Endothelial cell of umbilical vein (primary cell): ENCODE measurements at regions not wholly inside any gene's neighbourhood (a gene's known extent, or its start where the extent isn't known, plus 50 kb on each side); places are given as distances from the start of the nearest gene placed in this dataset.

Source experiments
- BruUV-seq: library from RNA; stranded (reverse); fragments of 400-500 nt; replicated peaks from 2 replicates; lab custom pipeline; 2021; lab: Mats Ljungman, UMichigan
- CTCF ChIA-PET: fragments of 300-600, 350-600 bp; sonication (Branson Sonifier 250); formaldehyde crosslinking; loops from one replicate; lab custom pipeline; 2021; ENCODE audit warnings: antibody characterized with exemption, inconsistent platforms; lab: Charles Lee
- POLR2A ChIA-PET: fragments of 300-600, 350-600 bp; sonication (Branson Sonifier 250); formaldehyde crosslinking; loops from one replicate; lab custom pipeline; 2021; ENCODE audit warnings: antibody characterized with exemption, inconsistent platforms; lab: Charles Lee
- DNase-seq: peaks from one replicate; pipeline ENCODE4 v3.0.0-alpha.2; 2011; ENCODE audit warnings: low read depth, low spot score
- FAIRE-seq: peaks from 2 replicates; lab custom pipeline; 2011; peaks lifted over from hg19 to GRCh38; lab: Jason Lieb, UNC
- H2AFZ ChIP-seq: 2 replicates; pipeline ENCODE4 v1.6.0; 2012; ENCODE audit warnings: low read depth, low read length, control low read depth, inconsistent platforms
- H3K27ac ChIP-seq: 2 replicates; pipeline ENCODE4 v1.5.1; 2011; ENCODE audit warnings: low read depth, mild to moderate bottlenecking, control low read depth, low read length, moderate library complexity; ENCODE audit not compliant: insufficient read depth
- H3K27me3 ChIP-seq, 2 experiments: 2 replicates each; pipeline versions ENCODE4 v1.6.0 to v1.6.1; 2011; ENCODE audit warnings: low read length in 2 of 2, mixed read lengths in 1 of 2; ENCODE audit not compliant: control insufficient read depth in 2 of 2, insufficient read depth in 2 of 2
- H3K36me3 ChIP-seq, 2 experiments: 2 replicates in 1 of 2; 3 replicates in 1 of 2; pipeline ENCODE4 v1.5.1; 2011; ENCODE audit warnings: low read length in 2 of 2, mild to moderate bottlenecking in 1 of 2, moderate library complexity in 1 of 2; ENCODE audit not compliant: control insufficient read depth in 2 of 2, insufficient read depth in 2 of 2; ENCODE audit errors: extremely low read depth in 1 of 2
- H3K4me1 ChIP-seq: 3 replicates; pipeline ENCODE4 v1.5.1; 2011; ENCODE audit warnings: mild to moderate bottlenecking, low read length; ENCODE audit not compliant: control insufficient read depth, insufficient read depth; ENCODE audit errors: extremely low read depth
- H3K4me2 ChIP-seq: 2 replicates; pipeline ENCODE4 v1.6.1; 2011; ENCODE audit warnings: low read length, control low read depth, mixed read lengths; ENCODE audit not compliant: insufficient read depth
- H3K4me3 ChIP-seq, 3 experiments: fragments of 200-600 bp in 1 of 3; sonication (generic), shearing (Covaris generic) in 1 of 3; replicated peaks in 1 of 3; 2 replicates each; pipeline ENCODE4 v1.5.1; 2011 to 2016; ENCODE audit warnings: control low read depth in 3 of 3, low read length in 3 of 3, mild to moderate bottlenecking in 2 of 3, inconsistent platforms in 1 of 3, low read depth in 1 of 3, moderate library complexity in 1 of 3; ENCODE audit not compliant: insufficient read depth in 1 of 3
- H3K79me2 ChIP-seq: 2 replicates; pipeline ENCODE4 v1.6.0; 2012; ENCODE audit warnings: low read length, inconsistent platforms; ENCODE audit not compliant: control insufficient read depth, insufficient read depth
- H3K9ac ChIP-seq: replicated peaks from 2 replicates; pipeline ENCODE3; 2011; ENCODE audit warnings: low read length, control low read depth; ENCODE audit not compliant: insufficient read depth; ENCODE audit errors: extremely low read depth
- H3K9me1 ChIP-seq: replicated peaks from 3 replicates; pipeline ENCODE4 v1.6.0; 2011; ENCODE audit warnings: mild to moderate bottlenecking, low read length; ENCODE audit not compliant: control insufficient read depth, insufficient read depth; ENCODE audit errors: extremely low read depth
- H3K9me3 ChIP-seq: replicated peaks from 2 replicates; pipeline ENCODE4 v1.5.1; 2012; ENCODE audit warnings: low read length, inconsistent platforms; ENCODE audit not compliant: control insufficient read depth, insufficient read depth
- H4K20me1 ChIP-seq: replicated peaks from 2 replicates; pipeline ENCODE3; 2011; ENCODE audit warnings: mild to moderate bottlenecking, low read length; ENCODE audit not compliant: control insufficient read depth, insufficient read depth; ENCODE audit errors: extremely low read depth
- EZH2 ChIP-seq: IDR thresholded peaks from 2 replicates; pipeline ENCODE4 v1.6.1; 2012; ENCODE audit warnings: borderline replicate concordance, low read depth, mild to moderate bottlenecking, moderate library complexity, low read length, inconsistent platforms; ENCODE audit not compliant: severe bottlenecking
- FOS ChIP-seq: IDR thresholded peaks from 2 replicates; pipeline ENCODE4 v1.6.1; 2011; ENCODE audit warnings: mild to moderate bottlenecking, low read length, moderate library complexity, borderline replicate concordance; ENCODE audit not compliant: insufficient read depth
- GATA2 ChIP-seq: IDR thresholded peaks from 2 replicates; pipeline ENCODE4 v1.7.0; 2011; ENCODE audit warnings: low read depth, mild to moderate bottlenecking, moderate library complexity, mixed read lengths, low read length; ENCODE audit not compliant: insufficient read length, insufficient read depth
- JUN ChIP-seq: IDR thresholded peaks from 2 replicates; pipeline ENCODE4 v1.6.1; 2011; ENCODE audit warnings: borderline replicate concordance, low read depth; ENCODE audit not compliant: insufficient read length, insufficient read depth
- MYC ChIP-seq: IDR thresholded peaks from one replicate; pipeline ENCODE4 v1.6.1; 2011; ENCODE audit warnings: mild to moderate bottlenecking, low read depth, low read length
- POLR2A ChIP-seq: IDR thresholded peaks from 2 replicates; pipeline ENCODE4 v1.6.1; 2012; ENCODE audit warnings: low read depth, mild to moderate bottlenecking, control low read depth, low read length
- POLR2AphosphoS5 ChIP-seq: IDR thresholded peaks from 2 replicates; pipeline ENCODE4 v1.6.1; 2012; ENCODE audit warnings: low read depth, mild to moderate bottlenecking, control low read depth, low read length, moderate library complexity; ENCODE audit not compliant: insufficient read depth
- dilution Hi-C: fragments of 300-500 bp; cut with MboI; formaldehyde crosslinking; loops from one replicate; pipeline ENCODE4 v1.15.0; 2019; ENCODE audit warnings: low sequenced_read_pairs; ENCODE audit not compliant: extremely low pct_ligation_motif_present
- intact Hi-C: fragments of 100-400 bp; cut with micrococcal nuclease; formaldehyde crosslinking; loops from one replicate; pipeline ENCODE4 v1.10.0; 2022
- TF ChIP-seq, protein P1 (sequence below): IDR thresholded peaks from 2 replicates; pipeline ENCODE4 v1.6.1; 2011; ENCODE audit not compliant: insufficient read depth, insufficient read length
- TF ChIP-seq, protein P2 (sequence below), 2 donors: IDR thresholded peaks; 1 replicate in 1 of 2; 2 replicates in 1 of 2; pipeline ENCODE4 v1.5.1; 2011; ENCODE audit warnings: low read length in 2 of 2, mild to moderate bottlenecking in 2 of 2, moderate library complexity in 2 of 2, control low read depth in 1 of 2, inconsistent platforms in 1 of 2, low read depth in 1 of 2; ENCODE audit not compliant: insufficient read depth in 1 of 2; ENCODE audit errors: extremely low read depth in 1 of 2

- H4K20me1 ChIP-seq = no peaks in the 10 kb centered on the region
- H3K4me2 ChIP-seq = no peak overlapping the region
- H3K79me2 ChIP-seq = no peaks in the 10 kb centered on the region
- no peak overlapping the region for H3K4me3 ChIP-seq
- BruUV-seq = no TSS peak
- no peak for FAIRE-seq
- no peaks in the 10 kb centered on the region for H3K27me3 ChIP-seq
- intact Hi-C loops = no loop called here
- dilution Hi-C loops = no loop called here
- ChIA-PET POLR2A (no interaction called here), CTCF (no interaction called here)
- no peak overlapping the region for H3K9ac ChIP-seq
- no peaks in the 10 kb centered on the region for H3K4me1 ChIP-seq
- H3K27ac ChIP-seq = no peak overlapping the region
- H3K9me1 ChIP-seq = no peaks in the 10 kb centered on the region
- no peaks in the 10 kb centered on the region for H3K36me3 ChIP-seq
- H2AFZ ChIP-seq = no peak overlapping the region
- H3K9me3 ChIP-seq = no peaks in the 10 kb centered on the region
- DNase-seq = no peak
- no peak for TF ChIP-seq POLR2AphosphoS5
- no peak for TF ChIP-seq MYC
- TF ChIP-seq JUN = no peak
- no peak for TF ChIP-seq POLR2A
- TF ChIP-seq, protein P1, sequence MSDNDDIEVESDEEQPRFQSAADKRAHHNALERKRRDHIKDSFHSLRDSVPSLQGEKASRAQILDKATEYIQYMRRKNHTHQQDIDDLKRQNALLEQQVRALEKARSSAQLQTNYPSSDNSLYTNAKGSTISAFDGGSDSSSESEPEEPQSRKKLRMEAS = no peak
- no peak for TF ChIP-seq GATA2
- TF ChIP-seq FOS = no peak
- TF ChIP-seq, protein P2, sequence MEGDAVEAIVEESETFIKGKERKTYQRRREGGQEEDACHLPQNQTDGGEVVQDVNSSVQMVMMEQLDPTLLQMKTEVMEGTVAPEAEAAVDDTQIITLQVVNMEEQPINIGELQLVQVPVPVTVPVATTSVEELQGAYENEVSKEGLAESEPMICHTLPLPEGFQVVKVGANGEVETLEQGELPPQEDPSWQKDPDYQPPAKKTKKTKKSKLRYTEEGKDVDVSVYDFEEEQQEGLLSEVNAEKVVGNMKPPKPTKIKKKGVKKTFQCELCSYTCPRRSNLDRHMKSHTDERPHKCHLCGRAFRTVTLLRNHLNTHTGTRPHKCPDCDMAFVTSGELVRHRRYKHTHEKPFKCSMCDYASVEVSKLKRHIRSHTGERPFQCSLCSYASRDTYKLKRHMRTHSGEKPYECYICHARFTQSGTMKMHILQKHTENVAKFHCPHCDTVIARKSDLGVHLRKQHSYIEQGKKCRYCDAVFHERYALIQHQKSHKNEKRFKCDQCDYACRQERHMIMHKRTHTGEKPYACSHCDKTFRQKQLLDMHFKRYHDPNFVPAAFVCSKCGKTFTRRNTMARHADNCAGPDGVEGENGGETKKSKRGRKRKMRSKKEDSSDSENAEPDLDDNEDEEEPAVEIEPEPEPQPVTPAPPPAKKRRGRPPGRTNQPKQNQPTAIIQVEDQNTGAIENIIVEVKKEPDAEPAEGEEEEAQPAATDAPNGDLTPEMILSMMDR (IDR thresholded peaks at IDR 0.05; ENCODE audit: extremely low read depth in 1 of 2, insufficient read depth in 1 of 2, low read depth in 1 of 2, low read length in 2 of 2) = no peak
- no peak for TF ChIP-seq EZH2
These were observed 163.5 kb downstream of the FAM47A start for GRCh38 chrX:33968611-33969010.
